HG03432 (cell line): ENCODE measurements at regions not wholly inside any gene's neighbourhood (a gene's known extent, or its start where the extent isn't known, plus 50 kb on each side); places are given as distances from the start of the nearest gene placed in this dataset.

ENCODE experiments used
- ATAC-seq: cut with Tn5 transposase; IDR thresholded peaks from one replicate; pipeline ENCODE4 v1.9.1; 2021; ENCODE audit warnings: mild to moderate bottlenecking, moderate library complexity; ENCODE audit not compliant: unreplicated experiment

- peak; percentile 88 for ATAC-seq
These were observed 81.2 kb downstream of the INSIG2 start for GRCh38 chr2:118169359-118170005.

GRCh38 chr2:118168615-118169014 lies 80.3 kb downstream of the INSIG2 start:
- ATAC-seq, result no peak

GRCh38 chr2:118167026-118167425 lies 78.8 kb downstream of the INSIG2 start:
- no peak for ATAC-seq

GRCh38 chr2:118166242-118166641 lies 78.0 kb downstream of the INSIG2 start:
- ATAC-seq, result no peak

GRCh38 chr2:118165595-118165994 lies 77.3 kb downstream of the INSIG2 start:
- ATAC-seq, result no peak
